ENCODE measurements at regions not wholly inside any gene's neighbourhood (a gene's known extent, or its start where the extent isn't known, plus 50 kb on each side); places are given as distances from the start of the nearest gene placed in this dataset.
A peak's percentile ranks its signal among the peaks of the same experiment; 100 is the strongest.

GRCh38 chr2:136532171-136532570, 233.2 kb upstream of the THSD7B start:
- Histone ChIP-seq H3K4me1 (no peaks in the 10 kb centered on the region), H3K27me3 (ENCODE audit: low read depth) (no peaks in the 10 kb centered on the region), H3K36me3 (replicated peaks) (no peaks in the 10 kb centered on the region), H3K4me3 (no peak overlapping the region), H3K9me3 (no peaks in the 10 kb centered on the region)
- DNase-seq (ENCODE audit: low spot score in 2 of 2), result no peak
- in situ Hi-C loops (cut with MboI; ENCODE audit: low sequenced_read_pairs), result no loop called here

- Histone ChIP-seq H3K9me3 (no peaks in the 10 kb centered on the region), H3K4me3 (no peak overlapping the region), H3K4me1 (no peaks in the 10 kb centered on the region), H3K36me3 (replicated peaks) (no peaks in the 10 kb centered on the region), H3K27me3 (ENCODE audit: low read depth) (no peaks in the 10 kb centered on the region)
- DNase-seq (ENCODE audit: low spot score in 2 of 2), result no peak
- in situ Hi-C loops (cut with MboI; ENCODE audit: low sequenced_read_pairs), result no loop called here
Measured at GRCh38 chr2:136531731-136532130, 233.6 kb upstream of the THSD7B start.

GRCh38 chr2:136530146-136530545, 235.2 kb upstream of the THSD7B start:
- Histone ChIP-seq H3K9me3 (no peaks in the 10 kb centered on the region), H3K27me3 (ENCODE audit: low read depth) (no peaks in the 10 kb centered on the region), H3K4me3 (no peak overlapping the region), H3K36me3 (replicated peaks) (no peaks in the 10 kb centered on the region), H3K4me1 (no peaks in the 10 kb centered on the region)
- in situ Hi-C loops (cut with MboI; ENCODE audit: low sequenced_read_pairs), result no loop called here
- no peak for DNase-seq (ENCODE audit: low spot score in 2 of 2)

GRCh38 chr2:136527560-136527959, 237.8 kb upstream of the THSD7B start:
- DNase-seq (ENCODE audit: low spot score in 2 of 2), result peak; percentile 18 to 60

GRCh38 chr2:136522724-136523123, 242.6 kb upstream of the THSD7B start:
- in situ Hi-C loops (cut with MboI; ENCODE audit: low sequenced_read_pairs), result no loop called here

More at GRCh38 chr2:136527560-136527959, 237.8 kb upstream of the THSD7B start:
- in situ Hi-C loops (cut with MboI; ENCODE audit: low sequenced_read_pairs), result no loop called here
- Histone ChIP-seq H3K27me3 (ENCODE audit: low read depth) (no peaks in the 10 kb centered on the region), H3K36me3 (replicated peaks) (no peaks in the 10 kb centered on the region), H3K9me3 (no peaks in the 10 kb centered on the region), H3K4me3 (no peak overlapping the region), H3K4me1 (no peaks in the 10 kb centered on the region)

GRCh38 chr2:136517716-136518115, 247.6 kb upstream of the THSD7B start:
- no peak for DNase-seq (ENCODE audit: low spot score in 2 of 2)
- H3K27me3 ChIP-seq (ENCODE audit: low read depth), result peaks cover 12% of the 10 kb centered on the region
- H3K9me3 ChIP-seq, result no peaks in the 10 kb centered on the region
- no peaks in the 10 kb centered on the region for H3K36me3 ChIP-seq (replicated peaks)
- in situ Hi-C loops (cut with MboI; ENCODE audit: low sequenced_read_pairs), result no loop called here
- H3K4me3 ChIP-seq, result no peak overlapping the region
- no peaks in the 10 kb centered on the region for H3K4me1 ChIP-seq

More at GRCh38 chr2:136522724-136523123, 242.6 kb upstream of the THSD7B start:
- Histone ChIP-seq H3K27me3 (ENCODE audit: low read depth) (peaks cover 6% of the 10 kb centered on the region; the same call in 1 of the 2 replicates), H3K4me3 (no peak overlapping the region), H3K4me1 (no peaks in the 10 kb centered on the region), H3K36me3 (replicated peaks) (no peaks in the 10 kb centered on the region), H3K9me3 (no peaks in the 10 kb centered on the region)
- DNase-seq (ENCODE audit: low spot score in 2 of 2), result no peak

- DNase-seq (ENCODE audit: low spot score in 2 of 2), result peak; percentile 76 to 94
- H3K4me3 ChIP-seq, result no peak overlapping the region
- H3K27me3 ChIP-seq (ENCODE audit: low read depth), result peaks cover 6% of the 10 kb centered on the region
- in situ Hi-C loops (cut with MboI; ENCODE audit: low sequenced_read_pairs), result no loop called here
- H3K36me3 ChIP-seq (replicated peaks), result no peaks in the 10 kb centered on the region
- H3K4me1 ChIP-seq, result peaks cover 11% of the 10 kb centered on the region
- no peaks in the 10 kb centered on the region for H3K9me3 ChIP-seq
Measured at GRCh38 chr2:136510244-136510643, 255.1 kb upstream of the THSD7B start.

GRCh38 chr2:136505462-136505861, 259.9 kb upstream of the THSD7B start:
- no peaks in the 10 kb centered on the region for H3K27me3 ChIP-seq (ENCODE audit: low read depth)
- H3K4me3 ChIP-seq, result no peak overlapping the region
- no peak for DNase-seq (ENCODE audit: low spot score in 2 of 2)
- no peaks in the 10 kb centered on the region for H3K36me3 ChIP-seq (replicated peaks)
- in situ Hi-C loops (cut with MboI; ENCODE audit: low sequenced_read_pairs), result no loop called here
- H3K9me3 ChIP-seq, result no peaks in the 10 kb centered on the region
- H3K4me1 ChIP-seq, result peaks cover 7% of the 10 kb centered on the region

- Histone ChIP-seq H3K9me3 (no peaks in the 10 kb centered on the region), H3K27me3 (ENCODE audit: low read depth) (no peaks in the 10 kb centered on the region), H3K4me1 (no peaks in the 10 kb centered on the region), H3K36me3 (replicated peaks) (no peaks in the 10 kb centered on the region), H3K4me3 (no peak overlapping the region)
- DNase-seq (ENCODE audit: low spot score in 2 of 2), result no peak
- in situ Hi-C loops (cut with MboI; ENCODE audit: low sequenced_read_pairs), result no loop called here
Measured at GRCh38 chr2:136502660-136503059, 262.7 kb upstream of the THSD7B start.

GRCh38 chr2:136497709-136498108, 267.6 kb upstream of the THSD7B start:
- in situ Hi-C loops (cut with MboI; ENCODE audit: low sequenced_read_pairs), result no loop called here
- no peak overlapping the region for H3K4me3 ChIP-seq
- H3K4me1 ChIP-seq, result no peaks in the 10 kb centered on the region
- no peaks in the 10 kb centered on the region for H3K9me3 ChIP-seq
- no peaks in the 10 kb centered on the region for H3K36me3 ChIP-seq (replicated peaks)
- H3K27me3 ChIP-seq (ENCODE audit: low read depth), result no peaks in the 10 kb centered on the region
- DNase-seq (ENCODE audit: low spot score in 2 of 2), result no peak

GRCh38 chr2:136496966-136497365, 268.4 kb upstream of the THSD7B start:
- H3K4me3 ChIP-seq, result no peak overlapping the region
- no peak for DNase-seq (ENCODE audit: low spot score in 2 of 2)
- H3K9me3 ChIP-seq, result no peaks in the 10 kb centered on the region
- no peaks in the 10 kb centered on the region for H3K4me1 ChIP-seq
- in situ Hi-C loops (cut with MboI; ENCODE audit: low sequenced_read_pairs), result no loop called here
- no peaks in the 10 kb centered on the region for H3K36me3 ChIP-seq (replicated peaks)
- H3K27me3 ChIP-seq (ENCODE audit: low read depth), result no peaks in the 10 kb centered on the region

GRCh38 chr2:136495636-136496035, 269.7 kb upstream of the THSD7B start:
- Histone ChIP-seq H3K36me3 (replicated peaks) (no peaks in the 10 kb centered on the region), H3K27me3 (ENCODE audit: low read depth) (no peaks in the 10 kb centered on the region), H3K4me1 (no peaks in the 10 kb centered on the region), H3K9me3 (no peaks in the 10 kb centered on the region), H3K4me3 (no peak overlapping the region)
- in situ Hi-C loops (cut with MboI; ENCODE audit: low sequenced_read_pairs), result no loop called here
- DNase-seq (ENCODE audit: low spot score in 2 of 2), result no peak

- DNase-seq (ENCODE audit: low spot score in 2 of 2), result no peak
- Histone ChIP-seq H3K36me3 (replicated peaks) (no peaks in the 10 kb centered on the region), H3K27me3 (ENCODE audit: low read depth) (no peaks in the 10 kb centered on the region), H3K4me1 (no peaks in the 10 kb centered on the region), H3K4me3 (no peak overlapping the region), H3K9me3 (no peaks in the 10 kb centered on the region)
- in situ Hi-C loops (cut with MboI; ENCODE audit: low sequenced_read_pairs), result no loop called here
Measured at GRCh38 chr2:136492901-136493300, 272.4 kb upstream of the THSD7B start.

- Histone ChIP-seq H3K9me3 (no peaks in the 10 kb centered on the region), H3K4me3 (no peak overlapping the region), H3K4me1 (no peaks in the 10 kb centered on the region), H3K36me3 (replicated peaks) (no peaks in the 10 kb centered on the region), H3K27me3 (ENCODE audit: low read depth) (no peaks in the 10 kb centered on the region)
- no peak for DNase-seq (ENCODE audit: low spot score in 2 of 2)
- in situ Hi-C loops (cut with MboI; ENCODE audit: low sequenced_read_pairs), result no loop called here
Measured at GRCh38 chr2:136490100-136490499, 275.2 kb upstream of the THSD7B start.

GRCh38 chr2:136487421-136487820, 277.9 kb upstream of the THSD7B start:
- no peak for DNase-seq (ENCODE audit: low spot score in 2 of 2)
- no peaks in the 10 kb centered on the region for H3K4me1 ChIP-seq
- H3K4me3 ChIP-seq, result no peak overlapping the region
- no peaks in the 10 kb centered on the region for H3K36me3 ChIP-seq (replicated peaks)
- in situ Hi-C loops (cut with MboI; ENCODE audit: low sequenced_read_pairs), result no loop called here
- no peaks in the 10 kb centered on the region for H3K27me3 ChIP-seq (ENCODE audit: low read depth)
- H3K9me3 ChIP-seq, result no peaks in the 10 kb centered on the region
